GM18519 (cell line): ENCODE measurements at regions not wholly inside any gene's neighbourhood (a gene's known extent, or its start where the extent isn't known, plus 50 kb on each side); places are given as distances from the start of the nearest gene placed in this dataset.

Experiments
- ATAC-seq: cut with Tn5 transposase; IDR thresholded peaks from one replicate; pipeline ENCODE4 v1.9.1; 2021; ENCODE audit warnings: mild to moderate bottlenecking, moderate library complexity; ENCODE audit not compliant: unreplicated experiment, low FRiP score

DNA sequence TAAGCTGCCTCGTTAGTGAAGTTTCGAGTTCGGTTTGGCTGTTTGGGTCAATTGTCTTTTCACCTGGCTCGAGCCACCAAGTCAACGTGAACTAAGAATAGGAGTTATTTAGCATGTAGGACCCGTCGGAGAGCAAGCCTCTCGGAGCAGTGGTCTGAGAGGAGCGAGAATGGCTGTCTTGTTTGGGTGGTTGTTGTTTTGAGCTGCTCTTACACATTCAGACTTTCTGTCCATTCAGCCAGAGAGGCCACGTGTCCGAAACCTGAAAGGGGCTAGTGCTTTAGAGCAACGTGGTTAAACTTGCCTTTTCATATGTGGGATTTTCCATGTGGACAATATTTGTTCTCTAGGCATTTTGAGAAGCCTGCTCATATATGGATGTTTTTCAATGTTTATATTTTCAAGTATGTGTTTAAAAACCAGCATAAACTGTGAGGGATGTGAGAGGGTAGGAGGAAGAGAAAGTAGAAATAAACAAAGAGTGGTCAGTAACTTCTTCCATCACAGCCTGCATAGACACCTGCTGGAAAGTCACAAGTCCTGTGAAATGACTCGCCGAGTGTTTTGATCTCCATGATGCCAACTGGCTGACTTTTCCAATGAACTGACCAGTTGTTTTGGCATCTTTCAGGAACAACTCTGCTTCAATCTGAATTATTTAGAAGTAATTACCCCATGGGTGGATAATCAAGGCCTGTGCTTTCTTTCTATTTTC, 221.0 kb downstream of the ASCL1 start:
- no peak for ATAC-seq

DNA sequence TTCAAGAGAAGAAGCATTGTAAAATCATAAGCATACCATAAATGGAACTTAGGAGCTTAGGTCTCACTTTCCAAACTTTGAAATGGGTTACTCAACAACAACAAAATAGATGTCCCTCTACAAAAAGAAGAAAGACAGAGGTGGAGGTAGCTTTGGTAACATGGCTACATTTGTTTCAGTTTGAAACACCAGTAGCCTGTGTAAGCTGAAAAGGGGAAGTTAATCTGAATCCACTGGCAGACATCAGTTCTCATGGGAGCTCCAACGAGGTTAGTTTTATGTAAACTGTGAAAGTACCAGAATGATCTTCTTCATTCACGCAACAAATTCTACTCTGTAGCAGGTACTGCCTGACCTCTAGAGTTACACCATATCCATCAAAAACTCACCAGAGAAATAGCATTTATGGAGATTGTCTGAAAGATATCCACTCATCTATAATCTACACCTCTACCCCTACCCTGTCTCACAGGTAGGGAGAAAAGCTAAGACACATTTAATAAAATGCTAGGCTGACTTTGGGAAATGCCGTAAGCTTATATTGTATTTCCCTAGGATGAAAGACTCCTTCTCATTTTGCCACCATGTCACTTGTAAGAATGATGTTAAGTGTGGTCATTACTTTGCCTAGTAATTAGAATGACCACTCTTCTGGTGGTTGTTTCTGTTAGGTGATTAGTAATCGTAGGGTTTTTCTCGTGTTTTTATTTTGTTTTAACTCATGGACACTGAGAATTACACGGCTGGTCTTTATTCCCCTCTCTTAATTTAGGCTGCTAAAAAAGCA, 224.1 kb downstream of the ASCL1 start:
- ATAC-seq = peak; percentile 84

DNA sequence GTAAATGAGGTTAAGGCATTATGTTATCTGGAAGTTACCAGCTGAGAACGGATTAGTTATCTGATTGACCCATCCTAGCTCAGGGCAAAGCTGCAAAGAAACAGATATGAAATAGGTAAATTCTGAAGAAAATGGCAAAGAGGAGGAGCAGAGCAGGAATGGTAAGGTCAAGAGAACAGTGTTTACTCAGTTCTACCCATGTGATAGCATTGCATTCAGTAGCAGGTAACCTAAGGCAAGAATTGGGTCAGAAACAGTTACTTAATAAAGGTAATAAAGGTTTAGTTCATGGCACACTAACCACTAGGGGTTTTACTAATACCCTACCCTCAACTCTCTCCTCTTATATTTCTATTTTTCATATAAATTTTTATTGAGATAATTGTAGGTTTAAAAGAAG, 224.8 kb downstream of the ASCL1 start:
- ATAC-seq = no peak

DNA sequence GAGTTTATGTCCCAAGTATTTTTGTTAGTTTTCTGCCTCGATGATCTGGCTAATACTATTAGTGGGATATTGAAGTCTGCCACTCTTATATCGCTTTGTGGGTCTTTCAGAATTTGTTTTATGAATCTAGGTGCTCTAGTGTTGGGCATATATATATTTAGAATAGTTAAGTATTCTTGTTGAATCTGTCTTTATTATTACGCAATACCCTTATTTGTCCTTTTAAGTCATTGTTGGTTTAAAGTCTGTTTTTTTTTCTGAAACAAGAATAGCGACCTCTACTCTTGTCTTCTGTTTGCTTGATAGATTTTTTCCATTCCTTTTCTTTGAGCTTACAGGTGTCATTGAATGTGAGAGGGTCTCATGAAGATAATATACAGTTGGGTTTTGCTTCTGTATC, 239.0 kb downstream of the ASCL1 start:
- ATAC-seq = no peak

DNA sequence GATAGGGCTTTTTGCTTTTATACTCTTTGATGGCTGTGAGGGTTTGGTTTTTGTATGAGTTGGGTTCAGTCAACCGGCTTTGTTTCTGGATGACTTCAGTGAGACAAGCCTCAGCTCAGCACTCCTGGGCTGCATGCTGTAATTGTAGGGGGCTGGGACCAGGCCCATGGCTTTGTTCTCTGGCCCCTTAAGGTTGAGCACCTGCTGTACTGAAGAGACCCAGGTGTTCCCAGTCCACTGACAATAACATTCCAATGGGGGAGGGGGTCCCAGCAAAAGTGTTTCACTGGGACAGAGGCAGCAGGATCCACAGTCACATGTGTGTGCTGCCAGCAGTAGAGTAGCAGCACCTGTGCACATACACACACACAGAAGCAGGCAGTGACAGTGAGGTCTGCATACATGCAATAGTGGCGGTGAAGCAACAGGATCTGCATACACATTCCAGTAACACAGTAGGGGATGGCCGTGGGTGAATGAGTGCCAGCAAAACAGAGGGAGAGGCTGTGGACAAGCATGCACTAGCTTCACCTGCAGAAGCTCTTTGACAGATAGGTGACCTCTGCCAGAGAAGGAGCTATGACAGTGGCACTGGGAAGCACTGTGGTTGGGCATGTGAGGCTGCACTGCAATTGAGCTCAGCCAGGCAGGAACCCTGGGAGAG, 240.4 kb downstream of the ASCL1 start:
- no peak for ATAC-seq

DNA sequence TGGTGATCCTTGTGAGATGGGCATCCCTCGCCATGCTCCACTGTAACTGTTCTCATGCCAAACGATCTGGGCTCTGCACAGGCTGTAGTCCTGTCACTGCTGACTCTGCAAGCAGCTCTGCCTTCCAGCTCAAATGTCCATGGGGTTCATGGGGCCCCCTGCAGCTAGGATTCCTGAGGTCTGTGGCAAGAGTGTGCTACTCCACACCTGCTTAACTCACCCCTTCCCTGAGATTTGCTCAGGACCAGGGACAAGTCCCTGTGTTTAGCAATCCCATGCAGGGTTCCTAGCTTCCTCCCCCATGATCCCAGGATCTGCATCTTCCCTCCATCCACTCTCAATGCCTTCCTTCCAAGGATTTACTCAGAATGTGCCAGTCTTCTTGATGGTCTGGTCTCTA, 241.0 kb downstream of the ASCL1 start:
- no peak for ATAC-seq

DNA sequence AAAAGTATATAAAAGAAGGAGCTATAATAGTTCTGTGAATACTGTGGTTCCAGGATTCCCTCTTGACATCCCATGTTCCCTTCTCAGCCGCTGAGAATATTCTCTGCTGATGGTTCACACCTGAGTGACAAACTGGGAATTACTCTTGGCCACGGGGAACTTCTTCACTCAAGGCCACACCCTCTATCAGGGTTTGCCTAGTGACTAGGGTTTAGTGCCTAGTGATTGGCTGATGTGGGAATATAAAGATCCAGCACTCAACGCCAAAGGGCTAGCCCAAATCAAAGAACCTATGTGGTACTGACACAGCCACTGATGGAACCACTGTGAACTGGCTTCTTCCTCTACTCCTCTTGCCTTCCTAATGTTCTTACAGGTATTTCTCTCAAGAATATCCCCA, 248.4 kb downstream of the ASCL1 start:
- no peak for ATAC-seq

DNA sequence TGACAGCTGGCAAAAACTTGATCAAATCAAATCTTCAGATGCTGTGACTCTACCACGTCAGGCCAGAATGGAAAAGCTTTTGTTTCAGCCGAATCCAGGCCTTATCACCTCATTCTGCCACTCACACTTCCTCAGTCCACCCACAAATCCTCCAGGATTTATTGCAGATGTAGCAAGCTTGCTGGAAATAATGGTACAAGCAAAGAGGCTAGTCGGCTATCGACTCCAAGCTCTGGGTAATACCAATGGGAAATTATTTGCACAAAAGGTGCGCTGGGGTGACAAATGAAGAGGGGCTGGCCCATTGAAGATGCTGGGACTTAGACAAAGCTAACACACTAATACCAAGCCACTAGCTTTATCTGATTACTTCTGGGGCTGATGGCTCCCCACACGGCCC, 250.5 kb downstream of the ASCL1 start:
- no peak for ATAC-seq

DNA sequence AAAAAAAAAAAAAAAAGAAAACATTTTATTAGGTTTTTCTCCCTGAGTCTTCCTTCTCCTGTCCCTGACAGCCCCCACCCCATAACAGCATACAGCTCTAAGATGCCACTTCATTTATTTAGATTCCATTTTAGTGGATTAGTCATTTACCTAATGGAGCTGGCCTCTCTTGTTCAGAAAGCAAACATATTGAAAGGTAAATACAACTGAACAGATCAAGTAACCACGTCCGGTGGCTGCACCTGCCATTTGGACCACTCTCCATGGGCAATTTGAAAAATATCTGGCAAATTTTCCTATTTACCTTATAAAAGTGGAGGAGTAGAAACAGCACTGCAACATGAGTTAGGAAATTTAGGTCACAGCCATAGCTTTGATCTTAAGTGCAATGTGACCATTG, 254.6 kb downstream of the C12orf42 start:
- no peak for ATAC-seq

DNA sequence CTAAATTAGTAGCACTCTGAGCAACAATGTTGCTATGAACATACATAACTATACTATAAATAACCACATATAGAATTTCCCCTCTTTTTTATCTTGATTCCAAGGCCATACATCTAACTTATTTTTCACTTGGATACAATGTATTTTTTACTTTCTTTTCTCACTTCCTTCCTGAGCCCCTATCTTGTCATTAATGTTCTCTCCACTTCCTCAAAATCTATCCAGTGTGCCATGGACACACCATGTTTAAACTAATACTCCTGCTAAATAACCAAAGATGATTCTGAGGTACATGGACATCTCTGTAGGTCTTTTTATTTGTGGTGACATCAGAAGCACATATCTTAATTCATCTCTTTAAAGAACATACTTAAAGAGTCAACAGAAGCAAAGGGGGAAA, 251.2 kb downstream of the C12orf42 start:
- no peak for ATAC-seq

DNA sequence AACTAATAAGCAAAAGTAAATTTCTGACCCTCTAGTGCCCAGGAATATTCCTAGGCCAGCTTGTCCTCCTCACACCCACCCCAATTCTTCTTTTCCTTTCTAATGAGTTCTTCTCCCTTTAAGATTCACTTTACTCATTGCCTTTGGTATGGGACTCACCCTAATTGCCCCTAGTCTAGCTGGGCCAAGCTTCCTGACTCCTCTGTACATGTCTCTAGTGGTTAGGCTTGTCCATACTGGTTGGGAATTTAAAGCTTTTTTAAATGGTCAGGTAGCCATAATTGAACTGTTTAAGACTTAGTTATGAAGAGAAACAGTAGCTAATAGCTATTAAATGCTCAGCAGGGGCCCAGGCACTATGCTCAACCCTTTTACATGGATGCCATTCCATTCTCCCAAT, 248.2 kb downstream of the C12orf42 start:
- ATAC-seq = no peak

DNA sequence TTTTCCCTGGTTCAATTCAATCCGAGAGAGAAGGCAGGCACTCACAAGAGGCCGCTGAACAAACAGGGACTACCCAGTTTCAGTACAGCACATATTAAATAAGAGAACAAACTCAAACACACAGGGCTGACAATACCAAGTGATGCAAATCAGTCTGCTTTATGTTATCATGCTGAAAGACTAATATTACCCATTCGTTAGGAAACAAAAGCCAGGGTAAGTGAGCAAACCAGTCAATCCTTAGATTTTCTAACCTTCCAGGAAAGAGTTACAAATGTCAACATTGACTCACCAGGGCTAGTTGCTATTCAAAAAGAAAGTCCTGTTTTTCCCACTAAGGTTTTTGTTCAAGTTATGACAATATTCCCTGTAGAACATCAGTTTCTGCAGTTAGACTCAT, 246.2 kb downstream of the C12orf42 start:
- ATAC-seq = no peak

DNA sequence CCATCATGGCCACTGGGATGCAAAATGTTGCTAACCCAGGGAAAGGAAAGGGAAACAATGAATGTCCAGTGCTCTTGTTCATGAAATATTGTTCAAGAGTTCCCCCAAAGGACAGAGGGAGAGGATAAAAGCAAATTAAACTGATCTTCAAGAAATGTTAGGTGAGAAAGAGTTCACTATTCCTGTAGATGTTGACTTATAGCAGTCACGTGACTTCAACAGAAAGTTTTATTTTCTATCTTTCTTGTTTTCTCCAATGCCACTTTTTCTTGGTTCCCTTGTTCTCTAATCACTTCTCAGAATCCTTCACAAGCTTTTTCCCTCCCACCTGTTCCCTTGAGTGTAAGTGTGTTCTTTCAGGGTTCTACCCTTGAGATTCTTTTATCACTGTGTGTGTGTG, 245.3 kb downstream of the C12orf42 start:
- ATAC-seq = no peak
